Endothelial cell of umbilical vein (primary cell): ENCODE measurements at regions not wholly inside any gene's neighbourhood (a gene's known extent, or its start where the extent isn't known, plus 50 kb on each side); places are given as distances from the start of the nearest gene placed in this dataset.

Experiments
- EZH2 ChIP-seq: IDR thresholded peaks from 2 replicates; pipeline ENCODE4 v1.6.1; 2012; ENCODE audit warnings: borderline replicate concordance, low read depth, mild to moderate bottlenecking, moderate library complexity, low read length, inconsistent platforms; ENCODE audit not compliant: severe bottlenecking
- GATA2 ChIP-seq: IDR thresholded peaks from 2 replicates; pipeline ENCODE4 v1.7.0; 2011; ENCODE audit warnings: low read depth, mild to moderate bottlenecking, moderate library complexity, mixed read lengths, low read length; ENCODE audit not compliant: insufficient read length, insufficient read depth
- POLR2A ChIP-seq: IDR thresholded peaks from 2 replicates; pipeline ENCODE4 v1.6.1; 2012; ENCODE audit warnings: low read depth, mild to moderate bottlenecking, control low read depth, low read length
- POLR2AphosphoS5 ChIP-seq: IDR thresholded peaks from 2 replicates; pipeline ENCODE4 v1.6.1; 2012; ENCODE audit warnings: low read depth, mild to moderate bottlenecking, control low read depth, low read length, moderate library complexity; ENCODE audit not compliant: insufficient read depth
- TF ChIP-seq, protein P1 (sequence below), 2 donors: IDR thresholded peaks; 1 replicate in 1 of 2; 2 replicates in 1 of 2; pipeline ENCODE4 v1.5.1; 2011; ENCODE audit warnings: low read length in 2 of 2, mild to moderate bottlenecking in 2 of 2, moderate library complexity in 2 of 2, control low read depth in 1 of 2, inconsistent platforms in 1 of 2, low read depth in 1 of 2; ENCODE audit not compliant: insufficient read depth in 1 of 2; ENCODE audit errors: extremely low read depth in 1 of 2
- TF ChIP-seq, protein P2 (sequence below): IDR thresholded peaks from 2 replicates; pipeline ENCODE4 v1.6.1; 2011; ENCODE audit not compliant: insufficient read depth, insufficient read length

DNA sequence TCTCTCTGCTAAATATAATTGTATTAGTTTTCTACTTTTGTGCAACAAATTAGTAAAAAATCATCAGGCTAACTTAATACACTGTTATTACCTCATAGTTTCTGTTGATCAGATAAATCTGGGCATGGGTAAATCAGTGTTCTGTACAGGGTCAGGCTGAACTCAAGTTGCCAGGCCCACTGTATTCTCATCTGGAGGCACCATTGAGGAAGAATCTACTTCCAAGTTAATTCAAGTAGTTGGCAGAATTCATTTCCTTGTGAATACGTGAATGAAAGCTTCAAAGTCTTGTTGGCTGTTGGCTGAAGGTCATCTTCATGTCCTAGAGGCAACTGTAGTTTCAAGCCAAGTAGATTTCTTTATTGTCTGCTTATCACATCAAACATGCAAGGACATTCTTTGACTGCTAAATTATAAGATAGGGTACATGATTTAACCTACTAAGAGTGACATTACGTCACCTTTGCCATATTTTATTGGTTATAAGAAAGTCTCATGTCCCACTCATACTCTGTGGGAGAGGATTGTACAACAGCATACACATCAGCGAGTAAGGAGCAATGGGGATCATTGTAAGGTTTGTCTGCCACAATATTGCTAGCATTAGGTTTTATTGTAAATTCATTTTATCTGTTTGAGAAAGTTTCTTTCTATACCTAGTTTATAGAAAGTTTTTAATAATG, 1219.0 kb downstream of the ARAP2 start:
- TF ChIP-seq, protein P1, sequence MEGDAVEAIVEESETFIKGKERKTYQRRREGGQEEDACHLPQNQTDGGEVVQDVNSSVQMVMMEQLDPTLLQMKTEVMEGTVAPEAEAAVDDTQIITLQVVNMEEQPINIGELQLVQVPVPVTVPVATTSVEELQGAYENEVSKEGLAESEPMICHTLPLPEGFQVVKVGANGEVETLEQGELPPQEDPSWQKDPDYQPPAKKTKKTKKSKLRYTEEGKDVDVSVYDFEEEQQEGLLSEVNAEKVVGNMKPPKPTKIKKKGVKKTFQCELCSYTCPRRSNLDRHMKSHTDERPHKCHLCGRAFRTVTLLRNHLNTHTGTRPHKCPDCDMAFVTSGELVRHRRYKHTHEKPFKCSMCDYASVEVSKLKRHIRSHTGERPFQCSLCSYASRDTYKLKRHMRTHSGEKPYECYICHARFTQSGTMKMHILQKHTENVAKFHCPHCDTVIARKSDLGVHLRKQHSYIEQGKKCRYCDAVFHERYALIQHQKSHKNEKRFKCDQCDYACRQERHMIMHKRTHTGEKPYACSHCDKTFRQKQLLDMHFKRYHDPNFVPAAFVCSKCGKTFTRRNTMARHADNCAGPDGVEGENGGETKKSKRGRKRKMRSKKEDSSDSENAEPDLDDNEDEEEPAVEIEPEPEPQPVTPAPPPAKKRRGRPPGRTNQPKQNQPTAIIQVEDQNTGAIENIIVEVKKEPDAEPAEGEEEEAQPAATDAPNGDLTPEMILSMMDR (IDR thresholded peaks at IDR 0.05; ENCODE audit: extremely low read depth in 1 of 2, insufficient read depth in 1 of 2, low read depth in 1 of 2, low read length in 2 of 2): no peak
- no peak for TF ChIP-seq EZH2
- no peak for TF ChIP-seq GATA2
- TF ChIP-seq, protein P2, sequence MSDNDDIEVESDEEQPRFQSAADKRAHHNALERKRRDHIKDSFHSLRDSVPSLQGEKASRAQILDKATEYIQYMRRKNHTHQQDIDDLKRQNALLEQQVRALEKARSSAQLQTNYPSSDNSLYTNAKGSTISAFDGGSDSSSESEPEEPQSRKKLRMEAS: no peak
- no peak for TF ChIP-seq POLR2A
- TF ChIP-seq POLR2AphosphoS5: no peak
